T1000 (cell line): ENCODE measurements at regions not wholly inside any gene's neighbourhood (a gene's known extent, or its start where the extent isn't known, plus 50 kb on each side); places are given as distances from the start of the nearest gene placed in this dataset.
"Not testable (repeated sequence)": the region's sequence is repeated elsewhere in the genome, so short reads cannot be mapped to it uniquely, and the experiment has no call there.

Source experiments
- DNase-seq: peaks from one replicate; lab custom pipeline; 2025; ENCODE audit warnings: mixed read lengths; lab: John Stamatoyannopoulos, UW

DNA sequence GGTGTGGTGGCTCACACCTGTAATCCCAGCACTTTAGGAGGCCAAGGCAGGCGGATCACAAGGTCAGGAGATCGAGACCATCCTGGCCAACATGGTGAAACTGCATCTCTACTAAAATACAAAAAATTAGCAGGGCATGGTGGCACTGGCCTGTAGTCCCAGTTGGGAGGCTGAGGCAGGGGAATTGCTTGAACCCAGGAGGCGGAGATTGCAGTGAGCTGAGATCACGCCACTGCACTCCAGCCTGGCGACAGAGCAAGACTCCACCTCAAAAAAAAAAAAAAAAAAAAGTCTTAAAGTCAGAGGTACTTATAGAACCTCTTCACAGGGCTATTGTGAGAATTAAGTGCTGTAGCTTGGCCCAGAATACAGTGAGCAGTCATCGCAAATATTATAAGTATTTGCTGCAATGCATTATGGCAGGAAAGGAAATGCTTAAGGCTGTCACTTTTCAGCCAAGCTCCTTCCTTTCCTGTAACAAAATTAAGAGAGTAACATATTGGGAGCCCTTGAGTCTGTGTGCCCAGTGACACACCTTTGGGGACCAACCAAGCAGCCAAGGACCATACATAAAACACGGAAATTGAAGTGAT lies 110.9 kb upstream of the HAND1 start:
- not testable (repeated sequence) for DNase-seq

GRCh38 chr5:154588091-154588774 lies 110.2 kb upstream of the HAND1 start:
- no peak for DNase-seq

- DNase-seq = no peak
Measured at GRCh38 chr5:154587123-154588026, 109.3 kb upstream of the HAND1 start.

DNA sequence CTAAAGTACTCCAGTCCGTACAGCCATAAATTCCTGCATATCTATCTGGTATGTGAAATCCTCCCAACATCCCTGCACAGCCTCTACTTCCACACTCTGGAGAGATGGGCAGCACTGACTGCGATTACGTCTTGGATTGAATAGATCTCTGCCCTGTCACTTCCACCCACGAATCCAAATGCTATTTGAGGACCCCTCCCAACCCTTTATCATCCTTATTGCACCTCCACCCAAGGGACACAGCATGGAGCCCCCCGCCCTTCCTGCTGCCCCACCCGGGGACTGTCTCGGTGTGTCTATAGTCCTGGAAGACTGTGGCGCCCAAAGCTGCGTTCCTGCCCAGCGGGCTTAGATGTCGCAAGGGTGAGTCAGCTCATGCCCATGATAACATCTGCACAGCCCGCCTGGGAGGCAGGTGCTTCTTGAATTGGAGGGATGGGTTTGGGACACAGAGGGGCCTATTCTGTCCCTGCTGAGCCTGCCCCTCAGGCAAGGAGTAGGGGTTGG lies 105.7 kb upstream of the HAND1 start:
- DNase-seq = no peak

- no peak for DNase-seq
Measured at GRCh38 chr5:154580422-154580821, 102.4 kb upstream of the HAND1 start.

- no peak for DNase-seq
Measured at GRCh38 chr5:154577416-154577815, 99.4 kb upstream of the HAND1 start.

DNA sequence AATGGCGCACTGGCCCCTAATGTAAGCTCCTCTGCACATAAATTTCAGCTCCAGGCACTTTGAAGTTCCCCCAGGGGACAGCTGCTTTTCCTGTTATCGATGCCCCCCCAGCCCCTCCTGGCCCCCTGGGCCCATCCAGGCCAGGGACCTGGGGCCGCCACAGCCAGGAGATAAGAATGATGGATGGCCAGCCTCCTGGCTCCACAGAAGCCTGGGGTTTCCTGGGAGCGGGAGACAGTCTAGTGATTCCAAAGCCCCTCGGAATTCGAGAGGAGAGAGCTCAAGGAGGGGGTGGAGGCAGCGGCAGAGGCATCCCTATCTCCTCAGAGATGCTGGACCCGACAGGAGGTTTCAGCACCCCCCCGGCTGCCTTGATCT lies 98.4 kb upstream of the HAND1 start:
- DNase-seq = no peak

- DNase-seq = no peak
Measured at GRCh38 chr5:154575546-154576428, 97.8 kb upstream of the HAND1 start.

DNA sequence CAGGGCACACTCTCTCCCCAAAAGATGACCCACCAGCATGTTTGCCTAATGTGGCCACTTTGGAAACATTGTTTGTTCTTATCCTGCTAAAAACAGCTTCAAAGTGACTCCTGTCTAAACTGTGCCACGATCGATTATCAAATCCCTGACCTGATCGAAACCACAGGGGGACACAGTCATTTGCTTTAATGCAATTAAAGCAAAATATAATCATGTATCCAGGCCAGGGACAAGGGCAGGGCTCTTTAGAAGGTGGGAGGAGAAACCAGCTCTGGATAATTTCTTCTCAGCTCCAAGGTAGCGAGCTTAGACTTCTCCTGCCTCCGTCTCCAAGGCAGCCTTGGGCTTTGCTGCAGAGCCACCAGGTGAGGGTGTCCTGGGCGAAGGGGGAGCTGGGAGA lies 95.0 kb upstream of the HAND1 start:
- DNase-seq = no peak

- no peak for DNase-seq
Measured at GRCh38 chr5:154571325-154572035, 93.5 kb upstream of the HAND1 start.

GRCh38 chr5:154570572-154571324 lies 92.7 kb upstream of the HAND1 start:
- no peak for DNase-seq

DNA sequence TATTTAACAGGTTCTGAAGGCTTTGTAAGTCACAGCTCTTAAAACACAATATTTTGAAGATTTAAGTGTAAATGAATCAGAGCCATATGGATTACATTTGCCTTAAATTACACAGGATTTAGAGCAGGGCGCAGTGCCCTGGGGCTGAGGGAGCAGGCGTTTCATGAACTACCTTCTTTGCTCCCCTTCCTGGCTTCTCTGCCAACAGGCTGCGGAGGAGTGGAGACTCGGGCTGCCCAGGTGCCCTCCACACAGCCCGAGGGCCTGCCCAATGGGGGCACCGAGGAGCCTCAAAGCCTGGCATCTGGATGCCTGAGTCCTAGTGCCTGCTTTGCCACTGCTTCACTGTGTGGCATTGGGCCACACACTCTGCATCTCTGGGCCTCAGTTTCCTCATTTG lies 90.6 kb upstream of the HAND1 start:
- DNase-seq = no peak

DNA sequence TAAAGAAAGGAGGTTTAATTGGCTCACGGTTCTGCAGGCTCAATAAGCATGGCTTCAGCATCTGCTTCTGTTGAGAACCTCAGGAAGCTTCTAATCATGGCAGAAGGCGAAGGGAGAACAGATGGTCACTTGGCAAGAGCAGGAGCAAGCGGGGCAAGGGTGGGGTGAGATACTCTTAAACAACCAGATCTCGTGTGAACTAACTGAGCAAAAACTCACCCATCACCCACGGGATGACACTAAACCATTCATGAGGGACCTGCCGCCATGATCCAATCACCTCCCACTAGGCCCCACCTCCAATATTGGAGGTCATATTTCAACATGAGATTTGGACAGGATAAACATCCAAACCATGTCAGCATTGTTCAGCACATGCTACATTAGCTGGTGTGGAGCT lies 89.1 kb upstream of the HAND1 start:
- no peak for DNase-seq

DNA sequence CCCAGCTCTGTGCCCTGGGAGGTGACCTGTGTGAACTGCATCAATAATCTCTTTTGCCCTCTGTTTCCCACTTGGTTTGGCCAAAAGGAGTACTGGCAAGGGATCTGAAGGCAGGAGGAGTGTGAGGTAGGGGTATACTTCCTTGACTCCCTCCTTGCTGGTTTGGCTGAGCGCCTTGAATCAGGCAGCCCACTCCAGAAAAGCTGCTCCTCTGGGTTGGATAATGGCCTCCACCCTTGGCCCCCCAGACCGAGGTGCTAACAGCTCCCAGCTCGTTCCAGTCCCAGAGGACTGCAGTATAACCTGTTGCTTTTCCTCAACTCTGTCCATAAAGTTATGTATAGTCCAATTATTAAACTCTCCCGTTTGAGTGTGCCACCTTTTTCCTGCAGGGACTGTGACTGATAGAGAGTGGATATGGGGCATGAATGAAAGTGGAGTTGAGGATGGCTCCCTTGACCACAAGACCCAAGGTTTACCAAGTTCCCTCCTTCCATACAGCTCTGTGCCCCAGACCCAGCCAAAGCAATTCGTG lies 88.2 kb upstream of the HAND1 start:
- DNase-seq = no peak

DNA sequence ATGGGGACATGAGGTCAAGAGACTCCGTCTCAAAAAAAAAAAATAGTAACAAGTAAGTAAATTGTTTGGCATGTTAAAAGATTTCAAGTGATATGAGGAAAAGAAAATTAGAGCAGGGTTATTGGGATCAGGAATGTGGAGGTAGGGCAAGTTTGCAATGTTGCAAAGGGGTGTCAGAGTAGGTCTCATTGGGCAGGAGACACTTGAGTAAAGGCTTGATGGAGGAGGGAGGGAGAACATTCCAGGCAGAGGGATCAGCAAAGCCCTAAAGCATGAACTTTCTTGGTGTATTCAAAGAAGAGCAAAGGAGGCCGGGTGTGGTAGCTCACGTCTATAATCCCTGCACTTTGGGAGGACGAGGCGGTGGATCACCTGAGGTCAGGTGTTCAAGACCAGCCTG lies 87.1 kb upstream of the HAND1 start:
- no peak for DNase-seq

DNA sequence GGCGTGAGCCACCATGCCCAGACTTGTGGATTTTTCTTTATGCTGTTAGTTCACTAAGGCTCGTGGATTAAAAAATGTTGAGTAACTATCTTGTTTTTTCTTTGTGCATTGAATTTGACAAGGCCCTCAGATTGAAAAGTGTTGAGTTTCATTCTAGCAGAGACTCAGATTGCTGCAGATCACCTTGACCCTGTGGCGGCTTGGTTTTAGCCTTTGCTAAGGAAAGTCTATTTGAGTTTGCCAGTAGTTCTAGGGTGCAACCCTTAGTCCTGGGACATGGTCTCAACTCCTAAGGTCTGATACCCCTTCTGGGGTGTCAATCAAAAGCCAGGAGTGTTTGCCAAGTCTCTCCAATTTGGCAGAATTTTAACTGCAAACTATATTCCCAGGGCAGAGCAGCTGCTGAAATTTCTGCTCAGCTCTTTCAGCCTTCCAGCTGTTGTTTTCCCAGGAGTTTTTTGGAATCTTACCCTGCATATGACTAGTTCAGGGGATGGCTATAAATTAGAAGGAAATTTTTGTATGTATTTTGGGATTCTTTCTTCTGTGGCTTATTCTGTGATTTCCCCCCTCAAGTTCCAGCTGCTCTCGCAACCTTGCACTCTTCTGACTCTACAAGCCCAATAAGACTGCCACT lies 84.3 kb upstream of the HAND1 start:
- no peak for DNase-seq

DNA sequence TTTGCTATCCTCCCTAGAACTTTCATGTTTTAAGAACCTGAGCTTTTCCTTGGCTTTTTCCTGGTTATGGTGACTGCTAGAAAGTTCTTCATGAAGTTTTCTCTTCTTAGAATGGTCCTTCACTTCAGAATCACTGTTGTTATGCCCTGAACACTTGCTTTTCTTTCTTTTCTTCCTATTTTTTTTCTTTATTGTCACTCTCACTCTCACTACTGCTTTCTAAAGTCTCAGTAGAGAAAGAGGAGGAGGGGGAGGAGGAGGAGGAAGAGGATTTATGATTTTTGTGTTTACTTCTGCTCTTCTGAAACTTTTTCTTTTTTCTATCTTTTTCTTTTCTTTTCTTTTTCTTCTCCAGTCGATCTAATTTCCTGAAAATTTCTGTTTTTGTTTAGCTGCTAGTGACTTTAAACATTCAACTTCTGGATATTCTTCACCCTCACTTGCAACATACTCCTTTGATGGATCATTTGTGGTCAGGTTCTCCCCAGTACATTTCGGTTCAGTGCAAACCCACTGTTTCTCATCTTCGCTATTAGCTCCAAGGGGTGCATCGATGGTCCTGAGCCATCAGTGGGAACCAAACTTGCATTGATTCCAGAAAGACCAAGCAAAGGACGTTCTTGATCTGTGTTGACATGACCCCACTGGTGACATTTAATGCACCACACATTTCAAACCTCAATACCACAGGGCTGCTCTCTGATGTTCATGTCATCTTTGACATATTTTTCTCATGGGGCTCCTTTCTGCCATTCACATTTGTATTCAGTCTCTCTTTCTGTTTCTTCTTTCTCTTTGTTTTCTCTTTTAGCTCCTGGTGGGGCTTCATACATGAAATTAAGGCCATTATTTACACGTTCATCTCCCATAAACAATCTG lies 81.6 kb upstream of the HAND1 start:
- DNase-seq = no peak

DNA sequence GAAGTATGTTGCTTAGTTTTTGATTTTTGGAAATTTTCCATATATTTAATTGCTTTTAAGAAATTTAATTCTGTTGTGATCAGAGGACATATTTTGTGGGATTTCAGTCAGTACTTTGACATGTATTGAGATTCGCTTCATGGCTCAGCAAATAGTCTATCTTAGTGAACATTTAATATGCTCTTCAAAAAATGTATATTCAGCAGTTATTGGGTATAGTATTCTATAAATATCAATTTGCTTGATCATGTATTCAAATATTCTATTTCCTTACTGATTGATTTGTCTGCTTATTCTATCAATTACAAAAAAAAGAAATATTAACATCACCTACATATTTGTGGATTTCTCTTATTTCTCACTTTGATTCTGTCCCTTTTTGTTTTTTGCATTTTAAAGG lies 79.5 kb upstream of the HAND1 start:
- DNase-seq = no peak

- no peak for DNase-seq
Measured at GRCh38 chr5:154547551-154547950, 69.5 kb upstream of the HAND1 start.
